HG03175 (cell line): ENCODE measurements at regions not wholly inside any gene's neighbourhood (a gene's known extent, or its start where the extent isn't known, plus 50 kb on each side); places are given as distances from the start of the nearest gene placed in this dataset.
"Not testable (repeated sequence)": the region's sequence is repeated elsewhere in the genome, so short reads cannot be mapped to it uniquely, and the experiment has no call there.

ENCODE experiments used
- ATAC-seq: cut with Tn5 transposase; IDR thresholded peaks from one replicate; pipeline ENCODE4 v1.9.1; 2021; ENCODE audit warnings: mild to moderate bottlenecking, moderate library complexity; ENCODE audit not compliant: unreplicated experiment

DNA sequence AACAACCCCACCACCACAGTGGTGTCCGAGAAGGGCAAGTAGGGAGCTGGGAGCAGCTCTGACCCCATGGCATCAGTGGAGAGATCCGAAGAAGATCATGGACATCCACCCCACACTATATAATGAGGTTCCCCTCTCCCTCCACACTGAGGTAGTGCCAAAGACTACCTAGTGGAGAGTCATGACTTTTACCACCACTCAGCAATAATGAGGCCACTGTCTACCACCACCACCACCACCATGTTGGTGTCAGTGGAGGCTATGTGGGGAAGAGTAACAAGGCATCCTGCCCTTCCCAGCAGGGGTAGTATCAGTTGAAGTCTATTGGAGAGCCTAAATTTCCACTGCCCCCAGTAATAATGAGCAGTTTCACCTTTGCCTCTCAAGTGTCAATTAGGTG, 321.7 kb upstream of the ZC3H15 start:
- ATAC-seq, result no peak

DNA sequence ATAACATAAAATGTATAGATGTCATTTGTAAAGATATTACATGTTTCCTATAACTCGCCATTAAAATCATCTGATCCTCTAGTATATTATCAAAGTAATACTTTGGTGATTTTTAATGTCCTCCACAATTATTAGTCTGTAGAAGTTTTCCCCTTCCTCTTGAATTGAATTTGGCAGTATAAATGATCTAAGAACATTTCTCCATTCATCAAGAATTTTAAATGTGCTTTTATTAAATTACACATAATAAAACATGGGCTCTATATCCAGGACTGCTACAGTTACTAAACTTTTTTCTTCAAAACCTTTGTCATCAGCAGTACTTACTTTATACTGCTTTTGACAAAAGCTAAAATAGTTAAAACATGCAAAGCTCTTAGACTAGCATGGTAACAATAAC, 315.4 kb upstream of the ZC3H15 start:
- ATAC-seq, result no peak

DNA sequence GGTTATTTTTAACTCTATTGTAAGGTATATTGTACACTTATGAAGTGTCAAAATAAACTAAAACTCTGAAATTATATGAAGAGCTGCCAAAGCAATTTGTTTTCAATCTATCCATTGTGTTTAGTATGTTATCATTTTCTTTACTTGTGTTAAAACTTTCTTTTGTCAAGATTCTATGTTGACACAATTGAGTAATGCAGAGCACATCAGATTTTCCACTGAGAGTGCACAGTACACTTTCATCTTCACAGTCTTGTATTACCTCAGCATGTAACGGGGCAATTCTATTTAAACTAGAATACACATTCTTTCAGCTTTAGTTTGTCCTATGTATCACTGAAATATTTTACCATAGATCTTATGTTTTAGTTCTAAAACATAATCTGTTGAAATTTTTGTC, 304.4 kb upstream of the ZC3H15 start:
- no peak for ATAC-seq

DNA sequence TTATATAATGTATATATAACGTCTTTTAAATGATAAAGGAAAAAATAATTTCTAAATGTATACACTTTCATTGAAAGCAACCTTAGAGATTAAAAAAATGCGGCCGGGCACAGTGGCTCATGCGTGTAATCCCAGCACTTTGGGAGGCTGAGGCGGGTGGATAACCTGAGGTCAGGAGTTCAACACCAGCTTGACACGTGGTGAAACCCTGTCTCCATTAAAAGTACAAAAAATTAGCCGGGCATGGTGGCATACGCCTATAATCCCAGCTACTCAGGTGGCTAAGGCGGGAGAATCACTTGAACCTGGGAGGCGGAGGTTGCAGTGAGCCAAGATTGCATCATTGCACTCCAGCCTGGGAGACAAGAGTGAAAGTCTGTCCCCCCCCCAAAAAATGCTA, 303.7 kb upstream of the ZC3H15 start:
- not testable (repeated sequence) for ATAC-seq

DNA sequence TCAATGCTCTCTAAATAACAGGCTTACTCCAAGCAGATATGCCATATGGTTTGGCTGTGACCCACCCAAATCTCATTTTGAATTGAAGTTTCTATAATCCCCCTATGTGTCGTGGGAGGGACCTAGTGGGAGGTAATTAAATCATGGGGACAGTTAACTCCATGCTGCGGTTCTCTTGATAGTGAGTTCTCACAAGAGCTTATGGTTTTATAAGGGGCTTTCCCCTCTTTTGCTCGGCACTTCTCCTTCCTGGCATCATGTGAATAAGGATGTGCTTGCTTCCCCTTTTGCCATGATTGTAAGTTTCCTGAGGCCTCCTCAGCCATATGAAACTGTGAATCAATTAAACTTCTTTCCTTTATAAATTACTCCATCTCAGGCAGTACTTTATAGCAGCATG, 302.7 kb upstream of the ZC3H15 start:
- no peak for ATAC-seq

DNA sequence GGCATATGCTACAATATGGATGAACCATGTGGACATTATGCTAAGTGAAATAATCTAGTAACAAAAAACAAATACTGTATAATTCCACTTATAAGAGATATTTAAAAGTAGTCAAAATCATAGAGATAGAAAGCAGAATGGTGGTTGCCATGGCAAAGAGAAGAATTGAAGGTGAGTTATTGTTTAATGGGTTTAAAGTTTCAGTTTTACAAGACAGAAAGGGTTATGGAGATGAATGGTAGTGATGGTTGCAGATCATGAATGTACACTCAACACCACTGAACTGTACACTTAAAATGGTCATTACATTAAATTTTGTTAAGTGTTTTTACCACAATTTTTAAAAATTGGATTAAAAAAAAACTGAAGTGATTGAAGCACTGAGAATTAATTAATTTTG, 298.2 kb upstream of the ZC3H15 start:
- ATAC-seq, result peak; percentile 67

DNA sequence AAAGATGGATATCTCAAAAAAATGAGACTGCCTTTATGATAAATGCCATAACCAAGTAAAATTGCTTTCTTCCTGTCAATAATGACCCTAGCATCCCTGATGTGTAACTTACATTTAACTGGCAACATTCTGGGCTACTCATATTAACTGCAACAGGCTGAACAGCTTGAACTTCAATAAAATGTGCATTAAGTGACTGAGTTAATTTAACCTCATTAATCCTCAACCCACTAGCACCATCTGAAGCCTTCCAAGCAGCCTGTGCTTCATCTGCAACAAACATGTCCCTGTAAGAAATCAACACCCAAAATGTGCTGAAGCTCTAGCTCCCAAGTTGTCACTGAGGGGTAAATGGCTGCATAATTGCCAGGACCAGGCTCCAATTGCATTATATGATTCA, 296.2 kb upstream of the ZC3H15 start:
- ATAC-seq, result no peak

DNA sequence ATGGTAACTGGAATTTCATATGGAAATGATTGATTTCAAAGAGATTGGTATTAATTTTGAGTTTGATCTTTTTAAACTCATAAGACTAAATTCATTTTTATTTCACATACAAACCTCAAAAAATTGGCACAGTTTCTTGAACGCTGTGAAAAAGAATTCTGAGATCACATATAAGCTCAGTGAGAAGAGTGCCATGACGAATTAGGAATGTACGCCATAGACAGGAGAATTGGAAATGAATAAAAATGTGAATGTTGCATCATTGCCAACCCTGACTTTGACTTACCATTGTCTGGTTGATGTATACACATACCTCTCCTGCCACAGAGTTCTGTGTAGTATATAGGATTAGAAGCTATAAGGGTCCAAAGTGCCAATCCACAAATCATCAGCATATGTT, 290.4 kb upstream of the ZC3H15 start:
- no peak for ATAC-seq

DNA sequence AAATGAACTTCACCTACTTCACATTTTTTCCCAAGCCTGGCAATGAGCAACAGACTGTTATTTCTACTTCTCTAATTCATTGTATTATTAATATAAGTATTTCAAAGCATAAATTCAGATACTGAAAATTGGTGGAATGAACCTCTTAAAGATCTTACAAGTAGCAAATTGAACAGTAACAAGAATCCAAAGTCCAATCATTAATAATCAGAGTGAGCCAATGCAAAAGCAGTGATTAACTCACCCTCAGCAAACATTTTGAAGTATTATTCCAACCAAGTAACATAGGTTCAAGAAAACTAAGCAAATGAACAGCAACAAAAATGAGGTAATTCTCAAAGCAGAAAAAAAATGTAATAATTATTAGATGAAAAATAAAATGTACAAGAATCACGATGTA, 288.1 kb upstream of the ZC3H15 start:
- no peak for ATAC-seq

DNA sequence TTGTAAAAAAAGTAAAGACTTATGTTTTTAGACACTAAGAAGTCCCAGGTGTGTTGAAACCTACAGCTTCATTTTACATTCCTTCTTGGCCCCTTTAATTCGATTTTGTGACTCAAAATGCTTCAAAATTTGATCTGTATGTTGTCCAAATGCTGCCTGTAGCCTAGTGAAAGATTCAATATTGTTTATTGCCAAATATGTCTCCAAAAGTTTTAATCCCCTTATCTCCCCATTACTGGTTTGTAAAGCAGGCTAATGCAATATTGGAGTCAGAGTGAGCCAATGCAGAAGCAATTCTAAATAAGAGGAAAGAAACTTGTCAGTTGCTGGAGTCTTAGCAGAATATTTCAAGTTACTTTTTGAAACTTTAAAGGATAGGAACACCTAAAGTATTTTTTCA, 287.0 kb upstream of the ZC3H15 start:
- ATAC-seq, result no peak

DNA sequence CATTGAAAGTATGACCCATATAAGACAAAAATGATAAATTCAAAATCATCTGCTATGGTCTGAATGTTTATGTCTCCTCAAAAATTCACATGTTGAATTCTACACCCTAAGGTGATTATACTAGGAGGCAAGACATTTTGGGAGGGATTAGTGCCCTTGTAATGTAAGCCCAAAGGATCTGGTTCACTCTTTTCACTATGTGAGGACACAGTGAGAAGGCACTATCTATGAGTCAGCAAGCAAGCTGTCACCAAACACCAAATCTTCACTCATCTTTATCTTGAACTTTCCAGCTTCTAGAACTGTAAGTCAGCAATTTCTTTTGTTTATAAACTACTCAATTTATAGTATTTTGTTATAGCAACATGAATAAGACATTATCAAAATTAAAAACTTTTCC, 284.7 kb upstream of the ZC3H15 start:
- ATAC-seq, result no peak

DNA sequence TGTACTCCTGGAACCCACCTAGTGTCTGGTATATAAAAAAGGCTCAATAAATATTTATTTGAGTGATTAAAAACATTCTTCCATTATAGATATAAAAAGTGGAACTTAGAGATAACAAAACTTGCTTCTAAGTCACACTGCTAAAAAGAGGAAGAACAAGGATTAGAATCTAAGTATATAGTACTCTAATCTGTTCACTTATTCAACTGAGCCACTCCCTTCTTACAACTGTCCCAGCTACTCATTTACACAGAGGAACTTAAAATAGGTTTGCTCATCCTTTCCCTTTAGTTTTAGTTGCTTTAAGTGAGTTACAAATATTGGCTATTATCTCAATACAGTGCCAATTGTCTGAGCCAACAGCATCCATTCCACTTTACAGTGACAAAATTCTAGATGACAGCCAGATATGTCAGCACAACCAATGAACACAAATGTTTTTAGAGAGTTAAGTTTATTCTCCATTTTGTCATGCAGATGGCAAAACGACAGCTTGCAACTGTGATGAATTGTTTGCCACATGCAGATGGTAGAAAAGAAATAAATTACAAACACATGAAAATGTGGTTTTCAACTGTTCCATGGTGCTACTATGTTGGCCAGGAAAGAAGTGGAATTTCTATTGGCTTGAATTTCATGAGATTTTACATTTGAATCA, 280.7 kb upstream of the ZC3H15 start:
- ATAC-seq, result peak; percentile 51

DNA sequence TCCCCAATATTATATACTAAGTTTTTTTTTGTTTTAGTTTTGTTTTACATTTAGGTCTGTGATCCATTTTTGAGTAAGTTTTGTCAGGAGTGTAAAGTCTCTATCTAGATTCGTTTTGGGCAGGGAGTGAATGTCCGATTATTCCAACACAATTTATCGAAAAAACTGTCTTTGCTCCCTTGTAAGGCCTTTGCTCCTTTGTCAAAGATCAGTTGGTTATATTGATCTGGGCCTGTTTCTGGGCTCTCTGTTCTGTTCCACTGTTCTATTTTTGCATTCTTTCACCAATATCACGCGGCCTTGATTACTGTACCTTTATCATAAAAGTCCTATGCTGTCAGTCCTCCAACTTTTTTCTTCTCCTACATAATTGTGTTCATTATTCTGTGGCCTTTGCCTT, 276.5 kb upstream of the ZC3H15 start:
- no peak for ATAC-seq

DNA sequence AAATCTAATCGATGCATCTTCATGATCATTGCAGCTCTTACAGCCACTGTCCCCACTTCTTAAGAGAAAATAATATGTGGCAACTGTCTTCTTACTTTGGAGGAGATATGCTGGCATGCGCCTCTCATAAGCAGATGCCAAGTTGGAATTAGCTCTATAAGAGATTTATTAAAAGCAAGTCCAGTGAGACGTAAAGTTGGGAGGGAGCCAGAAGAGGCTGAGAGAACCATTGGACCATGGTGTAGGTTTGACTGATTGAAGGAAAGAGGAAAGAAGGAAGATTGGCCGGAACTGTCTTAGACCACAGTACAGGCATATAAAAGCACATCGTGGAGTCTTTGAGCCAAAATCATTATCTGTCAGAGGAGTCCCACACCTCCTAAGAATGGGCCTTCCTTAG, 265.7 kb upstream of the ZC3H15 start:
- no peak for ATAC-seq

DNA sequence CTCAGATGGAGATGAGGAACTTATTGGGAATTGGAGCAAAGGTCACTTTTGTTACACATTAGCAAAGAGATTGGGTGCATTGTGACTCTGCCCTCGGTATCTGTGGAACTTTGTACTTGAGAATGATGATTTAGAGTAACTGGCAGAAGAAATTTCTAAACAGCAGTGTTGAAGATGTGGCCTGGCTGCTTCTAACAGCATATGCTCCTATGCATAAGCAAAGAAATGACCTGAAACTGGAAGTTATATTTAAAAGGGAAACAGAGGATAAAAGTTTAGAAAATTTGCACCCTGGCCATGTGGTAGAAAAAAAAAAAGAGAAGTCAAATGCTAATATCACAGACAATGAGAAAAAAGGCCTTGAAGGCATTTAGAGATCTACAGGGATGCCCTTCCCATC, 256.8 kb upstream of the ZC3H15 start:
- ATAC-seq, result no peak

DNA sequence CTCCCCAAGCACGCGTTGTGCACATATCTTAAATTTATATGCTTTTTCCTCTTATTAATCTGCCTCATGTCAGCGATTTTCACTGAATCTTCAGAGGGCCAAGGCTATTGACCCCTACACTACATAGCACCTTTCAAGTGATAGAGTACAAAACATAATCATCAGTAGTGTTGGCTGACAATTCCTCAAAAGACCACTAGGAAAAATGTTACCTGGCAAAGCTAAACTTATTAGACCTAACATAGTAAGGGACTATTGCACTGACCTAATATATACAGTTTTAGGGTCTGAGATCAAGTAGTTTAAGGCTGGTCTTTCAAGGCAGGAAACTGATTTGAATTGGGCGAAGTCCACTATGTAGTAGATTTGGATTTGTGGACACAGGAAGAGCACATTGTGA, 244.2 kb upstream of the ZC3H15 start:
- ATAC-seq, result no peak

DNA sequence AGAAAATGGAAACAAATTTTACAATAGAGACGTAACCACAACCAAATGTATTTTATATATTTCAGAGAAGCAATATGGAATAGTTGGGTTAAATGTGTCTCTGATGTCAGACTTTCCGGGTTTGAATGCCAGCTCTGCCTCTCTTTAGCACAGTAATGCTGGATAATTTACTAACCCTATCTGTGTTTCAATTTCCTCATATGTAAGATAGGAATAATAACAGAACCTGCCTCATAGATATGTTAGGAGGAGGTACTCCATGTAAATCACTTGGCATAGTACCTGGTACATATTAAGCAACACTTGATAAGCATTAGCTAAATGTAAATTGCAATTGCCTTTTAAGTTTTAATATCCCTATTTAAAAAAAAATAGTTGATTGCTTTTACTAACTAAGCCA, 231.3 kb upstream of the ZC3H15 start:
- ATAC-seq, result no peak

DNA sequence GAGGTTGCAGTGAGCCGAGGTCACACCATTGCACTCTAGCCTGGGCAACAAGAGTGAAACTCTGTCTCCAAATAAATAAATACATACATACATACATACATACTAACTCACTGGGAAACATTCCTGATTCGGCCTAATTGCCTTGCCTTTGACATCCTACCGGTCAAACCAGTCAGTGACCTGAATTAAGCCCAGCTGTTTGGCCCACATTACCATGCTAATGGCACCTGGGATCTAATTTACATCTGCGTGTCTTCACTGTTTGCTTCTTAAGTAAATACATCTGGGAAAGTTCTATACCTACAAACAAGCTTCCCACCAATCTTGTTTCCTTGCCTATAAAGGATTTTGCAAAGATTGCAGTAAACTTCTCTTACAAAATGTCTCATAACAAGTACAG, 230.2 kb upstream of the ZC3H15 start:
- ATAC-seq, result no peak

DNA sequence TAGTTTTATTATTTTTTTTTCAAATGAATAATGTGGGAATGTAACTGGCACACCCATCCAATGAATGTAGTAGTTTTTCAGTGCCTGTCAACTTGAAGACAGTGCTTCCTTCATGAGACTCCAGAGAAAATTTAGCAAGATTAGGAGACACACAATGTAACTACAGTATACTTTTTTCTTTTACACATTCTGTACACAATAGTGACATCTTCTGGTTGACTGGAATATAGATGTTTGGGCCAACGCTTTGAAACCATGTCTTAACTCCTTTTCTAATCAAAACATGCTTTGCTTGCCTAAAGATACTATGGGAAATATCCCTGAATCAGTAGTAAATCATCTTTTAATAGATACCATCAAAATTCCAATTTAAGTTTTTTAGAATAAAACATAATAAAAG, 229.5 kb upstream of the ZC3H15 start:
- ATAC-seq, result peak; percentile 83

DNA sequence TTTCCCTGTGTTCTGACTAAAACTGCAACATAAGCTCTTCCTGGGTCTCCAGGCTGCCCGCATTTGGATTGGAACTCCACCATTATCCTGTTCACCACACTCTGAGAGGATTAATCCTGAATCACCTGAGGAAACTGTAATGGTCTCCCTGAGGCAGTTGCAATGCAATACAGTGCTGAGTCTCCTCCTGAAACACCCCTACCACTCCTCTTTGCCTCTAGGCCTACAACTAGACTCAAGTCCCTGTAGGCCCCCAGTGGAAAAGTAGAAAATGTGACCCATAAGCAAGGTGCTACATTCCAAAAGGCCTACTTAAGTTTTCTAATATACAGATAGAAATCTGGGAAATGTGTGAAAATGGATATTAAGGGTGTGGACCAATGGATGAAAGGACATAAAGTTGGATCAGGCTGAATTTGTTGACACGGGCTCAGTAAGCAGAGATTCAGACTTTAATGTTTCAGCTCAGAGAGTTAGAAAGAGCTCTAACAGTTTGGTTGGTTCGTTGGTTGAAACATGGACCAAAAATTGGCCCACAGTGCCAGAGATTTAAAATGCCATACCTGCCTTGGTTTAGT, 222.3 kb upstream of the ZC3H15 start:
- ATAC-seq, result no peak

DNA sequence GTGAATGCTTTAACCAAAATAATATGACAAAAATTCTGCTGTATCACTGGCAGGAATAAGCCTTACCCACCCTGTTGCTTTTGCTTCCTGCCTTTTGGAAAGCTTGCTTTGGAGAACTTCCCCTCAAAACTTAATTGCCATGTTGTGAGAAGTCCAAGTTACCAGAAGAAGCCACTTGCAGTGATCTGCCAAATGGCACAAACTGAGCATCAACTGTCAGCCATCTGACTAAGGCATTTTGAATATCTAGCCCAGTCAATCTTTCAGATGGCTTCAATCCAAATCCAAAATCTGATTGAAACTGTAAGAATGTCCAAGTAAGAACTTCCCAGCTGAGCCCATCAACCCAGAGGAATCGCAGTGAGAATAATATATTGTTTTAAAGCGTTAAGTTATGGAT, 216.5 kb upstream of the ZC3H15 start:
- ATAC-seq, result no peak

DNA sequence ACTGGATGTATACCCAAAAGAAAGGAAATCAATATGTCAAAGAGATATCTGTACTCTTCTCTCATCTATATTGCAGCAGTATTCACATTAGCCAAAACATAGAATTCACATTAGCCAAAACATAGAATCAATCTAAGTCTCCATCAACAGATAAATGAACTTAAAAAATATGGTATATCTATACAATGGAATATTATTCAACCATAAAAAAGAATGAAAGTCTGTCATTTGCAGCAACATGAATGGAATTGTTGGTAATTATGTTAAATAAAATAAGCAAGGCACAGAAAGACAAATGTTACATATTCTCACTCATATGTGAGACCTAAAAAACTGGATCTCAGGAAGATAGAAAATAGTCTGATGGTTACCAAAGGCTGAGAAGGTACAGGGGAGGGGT, 212.1 kb upstream of the ZC3H15 start:
- ATAC-seq, result no peak

DNA sequence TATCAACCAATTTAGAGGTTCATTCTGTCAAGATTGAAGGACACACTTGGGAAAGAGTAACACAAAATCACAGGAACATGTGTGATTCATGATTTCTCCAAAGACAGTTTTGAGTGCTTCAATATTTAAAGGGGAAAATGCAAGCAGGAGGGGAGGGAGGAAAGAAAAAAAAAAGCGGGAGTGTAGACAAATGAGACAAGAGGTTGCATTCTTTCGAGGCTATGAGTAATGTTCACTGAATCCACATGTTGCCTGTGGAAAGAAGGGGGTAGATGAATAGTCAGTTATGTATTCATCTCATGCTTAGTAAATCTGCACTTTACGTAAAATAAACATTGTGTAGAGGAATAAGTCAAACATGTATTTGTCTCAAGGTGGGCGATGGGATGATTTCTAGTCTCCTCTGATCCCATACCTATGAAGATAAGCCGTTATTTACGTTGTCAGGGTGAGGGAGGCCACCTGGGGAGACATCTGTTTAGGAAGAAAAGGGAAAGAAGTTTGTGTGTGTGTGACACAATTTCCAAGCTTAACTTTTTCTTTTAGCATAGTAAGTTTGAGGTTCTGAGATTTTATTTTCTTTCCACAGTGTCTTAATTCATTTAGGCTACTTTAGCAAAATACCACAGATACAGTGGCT, 211.0 kb upstream of the ZC3H15 start:
- ATAC-seq, result no peak
